SK-N-SH (cell line): ENCODE measurements at regions not wholly inside any gene's neighbourhood (a gene's known extent, or its start where the extent isn't known, plus 50 kb on each side); places are given as distances from the start of the nearest gene placed in this dataset.

Source experiments
- CTCF ChIA-PET: fragments of 300-600, 350-600 bp; formaldehyde crosslinking; extraction: SDS; loops from one replicate; lab custom pipeline; 2021; lab: Yijun Ruan, JAX
- POLR2A ChIA-PET: fragments of 350-600 bp; sonication (Branson Sonifier 250); formaldehyde crosslinking; extraction: SDS; loops from one replicate; lab custom pipeline; 2020; ENCODE audit warnings: antibody characterized with exemption, inconsistent platforms; lab: Yijun Ruan, JAX
- DNase-seq: peaks from one replicate; pipeline ENCODE4 v3.0.0; 2012
- H2AFZ ChIP-seq: fragments of 200-600 bp; sonication (generic); 2 replicates; pipeline ENCODE4 v1.8.1; 2016; ENCODE audit warnings: antibody characterized with exemption, mild to moderate bottlenecking, low read depth
- H3F3A ChIP-seq: fragments of 200-600 bp; sonication (generic); replicated peaks from 2 replicates; pipeline ENCODE3; 2016; ENCODE audit warnings: antibody characterized with exemption, mild to moderate bottlenecking; ENCODE audit not compliant: insufficient read depth
- H3K27ac ChIP-seq, 2 experiments: fragments of 200-500 bp in 1 of 2; fragments of 200-600 bp in 1 of 2; sonication (Bioruptor generic) in 1 of 2; sonication (generic), shearing (Covaris generic) in 1 of 2; 2 replicates each; pipeline versions ENCODE4 v1.5.1 to v1.6.1; 2014 to 2016; ENCODE audit warnings: low read depth in 2 of 2, inconsistent platforms in 1 of 2, low read length in 1 of 2, mild to moderate bottlenecking in 1 of 2, mixed read lengths in 1 of 2
- H3K27me3 ChIP-seq: fragments of 200-600 bp; sonication (generic), shearing (Covaris generic); 2 replicates; pipeline ENCODE4 v1.6.1; 2016; ENCODE audit warnings: mixed run types; ENCODE audit not compliant: insufficient read depth
- H3K36me3 ChIP-seq, 2 experiments: fragments of 200-500 bp in 1 of 2; fragments of 200-600 bp in 1 of 2; sonication (Bioruptor generic) in 1 of 2; sonication (generic) in 1 of 2; replicated peaks in 1 of 2; 2 replicates each; pipeline versions ENCODE3 to v1.5.1; 2014 to 2016; ENCODE audit warnings: low read length in 1 of 2, mild to moderate bottlenecking in 1 of 2; ENCODE audit not compliant: insufficient read depth in 2 of 2, control insufficient read depth in 1 of 2
- H3K4me1 ChIP-seq, 2 experiments: fragments of 200-500 bp in 1 of 2; fragments of 200-600 bp in 1 of 2; sonication (Bioruptor generic) in 1 of 2; sonication (generic), shearing (Covaris generic) in 1 of 2; 2 replicates each; pipeline versions ENCODE4 v1.5.1 to v1.6.1; 2014 to 2016; ENCODE audit warnings: low read depth in 1 of 2, low read length in 1 of 2, mixed run types in 1 of 2; ENCODE audit not compliant: insufficient read depth in 2 of 2, control insufficient read depth in 1 of 2
- H3K4me2 ChIP-seq: fragments of 200-600 bp; sonication (generic), shearing (Covaris generic); 2 replicates; pipeline ENCODE4 v1.6.1; 2017; ENCODE audit warnings: mixed run types
- H3K4me3 ChIP-seq, 2 experiments: fragments of 200-500 bp in 1 of 2; fragments of 200-600 bp in 1 of 2; sonication (Bioruptor generic) in 1 of 2; sonication (generic), shearing (Covaris generic) in 1 of 2; 2 replicates each; pipeline versions ENCODE4 v1.5.1 to v1.8.1; 2014 to 2016; ENCODE audit warnings: low read depth in 2 of 2, inconsistent platforms in 1 of 2, low read length in 1 of 2, mild to moderate bottlenecking in 1 of 2, mixed read lengths in 1 of 2, moderate library complexity in 1 of 2
- H3K79me2 ChIP-seq: fragments of 200-600 bp; sonication (generic); 2 replicates; pipeline ENCODE4 v1.8.1; 2017; ENCODE audit warnings: mild to moderate bottlenecking; ENCODE audit not compliant: insufficient read depth
- H3K9ac ChIP-seq: fragments of 200-600 bp; sonication (generic); 2 replicates; pipeline ENCODE4 v1.6.1; 2017; ENCODE audit warnings: mixed run types
- H3K9me2 ChIP-seq: fragments of 200-600 bp; sonication (generic); 2 replicates; pipeline ENCODE4 v1.6.1; 2017; ENCODE audit warnings: mixed run types
- H3K9me3 ChIP-seq: fragments of 200-600 bp; sonication (generic); 2 replicates; pipeline ENCODE4 v1.6.1; 2017; ENCODE audit warnings: mixed run types, mild to moderate bottlenecking, moderate library complexity
- H4K20me1 ChIP-seq: fragments of 200-600 bp; sonication (generic); 2 replicates; pipeline ENCODE4 v1.6.1; 2017; ENCODE audit warnings: mild to moderate bottlenecking, mixed run types; ENCODE audit not compliant: insufficient read depth
- CHD2 ChIP-seq: fragments of 150-350 bp; IDR thresholded peaks from 2 replicates; pipeline ENCODE4 v1.6.1; 2018; ENCODE audit warnings: low read length; ENCODE audit not compliant: partially characterized antibody
- EP300 ChIP-seq, 2 experiments: IDR thresholded peaks; 2 replicates each; pipeline versions ENCODE4 v1.4.0 to v1.6.1; 2012; ENCODE audit warnings: borderline replicate concordance in 1 of 2, low read depth in 1 of 2, low read length in 1 of 2
- EZH2phosphoT487 ChIP-seq: fragments of 200-600 bp; sonication (generic); IDR thresholded peaks from 2 replicates; pipeline ENCODE4 v1.6.1; 2017; ENCODE audit warnings: low read depth, mixed run types, mild to moderate bottlenecking, antibody characterized with exemption, moderate library complexity, borderline replicate concordance
- FOXJ3 ChIP-seq: sonication (generic); formaldehyde crosslinking; IDR thresholded peaks from 2 replicates; pipeline ENCODE4 v1.5.1; 2020; ENCODE audit warnings: mild to moderate bottlenecking, missing genetic modification reagents
- FOXM1 ChIP-seq: IDR thresholded peaks from 2 replicates; pipeline ENCODE4 v1.4.0; 2012; ENCODE audit warnings: low read depth, mild to moderate bottlenecking
- GABPA ChIP-seq: IDR thresholded peaks from 2 replicates; pipeline ENCODE4 v1.4.0; 2012; ENCODE audit warnings: low read depth, mild to moderate bottlenecking
- GATA2 ChIP-seq: sonication (generic); formaldehyde crosslinking; IDR thresholded peaks from 2 replicates; pipeline ENCODE4 v1.5.0; 2020; ENCODE audit warnings: mild to moderate bottlenecking, missing genetic modification reagents
- IRF3 ChIP-seq: fragments of 150-350 bp; IDR thresholded peaks from 2 replicates; pipeline ENCODE4 v1.6.1; 2016; ENCODE audit warnings: mild to moderate bottlenecking, low read depth, low read length
- MAX ChIP-seq: IDR thresholded peaks from 2 replicates; pipeline ENCODE4 v1.4.0; 2012; ENCODE audit warnings: low read depth
- MEF2A ChIP-seq: IDR thresholded peaks from 2 replicates; pipeline ENCODE4 v1.4.0; 2012; ENCODE audit warnings: low read depth, borderline replicate concordance
- MXI1 ChIP-seq: IDR thresholded peaks from 2 replicates; pipeline ENCODE4 v1.6.1; 2012; ENCODE audit warnings: mild to moderate bottlenecking, low read depth, low read length, improper control_type of control experiment
- NRF1 ChIP-seq: IDR thresholded peaks from 2 replicates; pipeline ENCODE4 v1.6.1; 2012; ENCODE audit warnings: low read depth, mild to moderate bottlenecking, low read length
- RAD21 ChIP-seq: IDR thresholded peaks from 2 replicates; pipeline ENCODE4 v1.6.1; 2012; ENCODE audit warnings: mild to moderate bottlenecking, low read length
- RCOR1 ChIP-seq: fragments of 150-350 bp; IDR thresholded peaks from 2 replicates; pipeline ENCODE4 v1.6.1; 2017; ENCODE audit warnings: antibody characterized with exemption, low read length
- REST ChIP-seq: IDR thresholded peaks from 2 replicates; pipeline ENCODE4 v1.6.1; 2012; ENCODE audit warnings: mild to moderate bottlenecking, low read depth, low read length, moderate library complexity
- SIN3A ChIP-seq: IDR thresholded peaks from 2 replicates; pipeline ENCODE4 v1.6.1; 2012; ENCODE audit warnings: low read depth, mild to moderate bottlenecking, low read length, moderate library complexity, borderline replicate concordance
- SMC3 ChIP-seq: IDR thresholded peaks from 2 replicates; pipeline ENCODE4 v1.6.1; 2012; ENCODE audit warnings: low read depth, low read length, improper control_type of control experiment
- TAF1 ChIP-seq: IDR thresholded peaks from 2 replicates; pipeline ENCODE4 v1.6.1; 2012; ENCODE audit warnings: low read depth, mild to moderate bottlenecking, low read length, moderate library complexity, borderline replicate concordance
- TEAD4 ChIP-seq: IDR thresholded peaks from 2 replicates; pipeline ENCODE4 v1.4.0; 2012; ENCODE audit warnings: mild to moderate bottlenecking, borderline replicate concordance; ENCODE audit not compliant: insufficient read depth
- USF2 ChIP-seq: fragments of 150-350 bp; IDR thresholded peaks from 2 replicates; pipeline ENCODE4 v1.6.1; 2017; ENCODE audit warnings: antibody characterized with exemption, low read length, low read depth, borderline replicate concordance
- WGBS: methylation state at CpG from one replicate; pipeline ENCODE4 v1.1.6; 2017; ENCODE audit warnings: low lambda C conversion rate; 5-methylcytosine and 5-hydroxymethylcytosine counted together

GRCh38 chr1:65729259-65729658 lies 63.4 kb upstream of the PDE4B start (continued):
- no peak for TF ChIP-seq REST

GRCh38 chr1:65734979-65735378 lies 57.7 kb upstream of the PDE4B start:
- WGBS: 53% methylated on average over 2 of the region's 2 CpGs
- H2AFZ ChIP-seq: no peak overlapping the region
- H3K4me1 ChIP-seq: no peaks in the 10 kb centered on the region
- CTCF ChIA-PET: no interaction called here
- POLR2A ChIA-PET: no interaction called here
- H3K79me2 ChIP-seq: no peaks in the 10 kb centered on the region
- no peak for DNase-seq
- H3K9me3 ChIP-seq: no peaks in the 10 kb centered on the region
- H3K36me3 ChIP-seq: no peaks in the 10 kb centered on the region
- H4K20me1 ChIP-seq: no peaks in the 10 kb centered on the region
- H3F3A ChIP-seq: no peaks in the 10 kb centered on the region
- H3K27ac ChIP-seq: no peak overlapping the region
- H3K4me2 ChIP-seq: no peak overlapping the region
- TF ChIP-seq MXI1 (no peak), TEAD4 (no peak), CHD2 (no peak), SIN3A (no peak), EZH2phosphoT487 (no peak), SMC3 (no peak), MEF2A (no peak), GATA2 (CRISPR knock-in tag) (no peak), NRF1 (no peak), USF2 (no peak), MAX (no peak), FOXM1 (no peak), RAD21 (no peak), RCOR1 (no peak), EP300 (IDR thresholded peaks at IDR 0.05; ENCODE audit: borderline replicate concordance in 1 of 2, low read depth in 1 of 2, low read length in 1 of 2) (no peak), TAF1 (no peak), FOXJ3 (no peak), GABPA (no peak), IRF3 (no peak)
- H3K27me3 ChIP-seq: no peaks in the 10 kb centered on the region
- no peak overlapping the region for H3K9ac ChIP-seq
- no peaks in the 10 kb centered on the region for H3K9me2 ChIP-seq
- H3K4me3 ChIP-seq: no peak overlapping the region
